ENCODE measurements at regions not wholly inside any gene's neighbourhood (a gene's known extent, or its start where the extent isn't known, plus 50 kb on each side); places are given as distances from the start of the nearest gene placed in this dataset.

- TF ChIP-seq CTCF (conservative IDR thresholded peaks at IDR 0.05; ENCODE audit: low read length) (no peak), EZH2phosphoT487 (IDR thresholded peaks at IDR 0.05; ENCODE audit: borderline replicate concordance, low read depth, low read length) (no peak)
These were observed 137.4 kb downstream of the BMP15 start for GRCh38 chrX:51047950-51048349.
